ENCODE measurements at regions not wholly inside any gene's neighbourhood (a gene's known extent, or its start where the extent isn't known, plus 50 kb on each side); places are given as distances from the start of the nearest gene placed in this dataset.

DNA sequence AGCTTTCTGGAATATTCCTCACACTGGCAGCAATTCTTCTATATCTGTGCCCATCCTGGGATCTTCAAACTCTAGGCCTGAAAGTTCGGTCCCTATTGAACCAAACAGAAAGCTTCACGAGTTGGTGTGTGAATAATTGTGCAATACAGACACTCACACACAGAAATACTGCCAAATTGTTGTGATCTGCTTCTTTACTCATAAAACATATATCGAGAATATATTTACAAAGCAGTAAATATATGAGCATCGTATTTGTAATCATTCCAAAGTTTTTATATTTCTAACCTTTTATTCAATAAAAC, 56.6 kb upstream of the BEX4 start:
- DNase-seq = no peak

- DNase-seq = peak; percentile 7
Measured at GRCh38 chrX:103157496-103158316, 57.2 kb upstream of the BEX4 start.

GRCh38 chrX:103155201-103155600, 59.7 kb upstream of the BEX4 start:
- no peak for DNase-seq

- no peak for DNase-seq
Measured at GRCh38 chrX:103153661-103154060, 60.7 kb upstream of the NXF3 start.

DNA sequence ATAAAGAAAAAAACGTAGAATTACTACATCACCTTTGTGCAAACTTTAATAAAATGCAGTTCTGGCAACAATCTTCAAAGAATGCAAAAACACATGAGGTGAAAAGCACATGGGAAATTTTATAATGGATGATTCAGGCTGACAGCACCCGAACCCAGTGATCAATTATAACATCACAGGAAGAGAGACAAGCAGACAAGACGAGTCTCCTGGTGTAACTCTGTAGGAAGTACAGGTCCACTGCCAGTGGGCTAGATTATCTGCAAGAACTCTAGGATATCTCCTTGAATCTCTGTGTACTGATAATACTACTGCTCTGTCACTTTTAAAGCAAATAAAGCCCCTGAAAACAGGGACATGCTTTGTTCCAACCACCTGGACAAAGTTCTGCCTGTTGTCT, 58.9 kb upstream of the NXF3 start:
- DNase-seq = no peak

- no peak for DNase-seq
Measured at GRCh38 chrX:103149652-103150051, 56.7 kb upstream of the NXF3 start.

DNA sequence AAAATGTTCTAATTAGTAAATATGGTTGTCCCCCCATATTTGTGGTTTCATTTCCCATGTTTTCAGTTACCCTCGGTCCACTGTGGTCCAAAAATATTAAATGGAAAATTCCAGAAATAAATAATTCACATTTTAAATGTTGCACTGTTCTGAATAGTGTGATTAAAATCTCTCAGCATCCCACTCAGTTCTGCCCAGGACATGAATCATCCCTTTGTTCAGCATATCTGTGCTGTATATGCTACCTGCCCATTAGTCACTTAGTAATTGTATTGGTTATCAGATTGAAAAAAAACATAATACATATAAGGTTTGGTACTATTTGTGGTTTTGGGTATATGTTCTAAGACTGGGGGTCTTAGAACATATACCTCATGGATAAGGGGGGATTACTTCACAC, 55.1 kb upstream of the NXF3 start:
- no peak for DNase-seq

All from NCI-H1105 (cell line).